MM.1S (cell line): ENCODE measurements at regions not wholly inside any gene's neighbourhood (a gene's known extent, or its start where the extent isn't known, plus 50 kb on each side); places are given as distances from the start of the nearest gene placed in this dataset.

Source experiments
- CTCF ChIP-seq: fragments of 300-600 bp; sonication (generic); IDR thresholded peaks from 2 replicates; pipeline ENCODE4 v1.5.1; 2016; ENCODE audit warnings: antibody characterized with exemption, low read length, mixed read lengths
- EZH2 ChIP-seq: fragments of 300-600 bp; sonication (generic); optimal IDR thresholded peaks from 2 replicates; pipeline ENCODE3; 2017; ENCODE audit warnings: low read depth, mild to moderate bottlenecking, antibody characterized with exemption, low read length, mixed read lengths
- EZH2phosphoT487 ChIP-seq: fragments of 300-600 bp; sonication (generic); IDR thresholded peaks from 2 replicates; pipeline ENCODE4 v1.6.1; 2018; ENCODE audit warnings: antibody characterized with exemption, low read length

DNA sequence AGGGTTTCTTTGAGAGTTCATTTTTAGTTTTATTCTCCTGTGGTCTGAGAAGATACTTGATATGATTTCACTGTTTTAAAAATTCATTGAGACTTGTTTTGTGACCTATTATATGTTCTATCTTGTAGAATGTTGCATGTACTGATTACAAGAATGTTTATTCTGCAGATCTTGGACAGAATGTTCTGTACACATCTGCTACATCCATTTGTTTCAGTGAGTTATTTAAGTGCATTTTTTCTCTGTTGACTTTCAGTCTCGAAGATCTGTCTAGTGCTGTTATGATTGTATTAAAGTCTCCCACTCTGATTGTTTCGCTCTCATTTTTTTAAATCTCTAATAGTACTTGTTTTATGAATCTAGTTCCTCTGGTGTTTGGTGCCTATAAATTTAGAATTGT is 1319.8 kb downstream of the TMEM121 start:
- TF ChIP-seq CTCF = no peak
- TF ChIP-seq EZH2 = no peak
- no peak for TF ChIP-seq EZH2phosphoT487
